Ovary (tissue), 1 donor: ENCODE measurements at regions not wholly inside any gene's neighbourhood (a gene's known extent, or its start where the extent isn't known, plus 50 kb on each side); places are given as distances from the start of the nearest gene placed in this dataset.

Source experiments
- EP300 ChIP-seq: sonication (generic); formaldehyde crosslinking; IDR thresholded peaks from one replicate; pipeline ENCODE4 v1.6.1; 2017; ENCODE audit warnings: antibody characterized with exemption
- POLR2A ChIP-seq: fragments of 450-650 bp; IDR thresholded peaks from one replicate; pipeline ENCODE4 v1.6.1; 2017; ENCODE audit warnings: antibody characterized with exemption, mild to moderate bottlenecking, moderate library complexity

DNA sequence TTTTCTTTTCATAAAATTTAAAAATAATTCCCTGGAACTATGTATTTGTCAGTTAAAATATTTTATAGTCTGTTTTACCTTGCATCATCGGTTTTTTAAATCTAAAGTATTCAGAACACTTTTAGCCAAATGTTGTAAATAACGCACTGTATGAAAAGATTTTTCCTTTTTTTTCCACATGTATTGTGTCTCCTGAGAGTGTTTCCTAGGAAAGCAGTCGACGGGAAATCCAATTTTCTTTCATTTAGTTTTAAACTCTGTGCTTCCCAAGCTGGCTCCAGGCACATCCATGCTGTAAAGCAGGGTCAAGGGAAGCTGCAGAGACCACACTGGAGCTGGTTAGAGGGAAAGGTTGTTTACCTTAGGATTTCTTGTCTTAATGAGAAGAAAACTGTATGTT, 1724.3 kb upstream of the TENM3 start:
- TF ChIP-seq EP300 (no peak), POLR2A (no peak)
